Activated B cell treated with CpG ODN at 0.5 μM for 24 hours (primary cell): ENCODE measurements at regions not wholly inside any gene's neighbourhood (a gene's known extent, or its start where the extent isn't known, plus 50 kb on each side); places are given as distances from the start of the nearest gene placed in this dataset.

Experiments used
- ATAC-seq: fragments of 200-7000 bp; cut with Tn5 transposase; one replicate; pipeline ENCODE4 v1.10.0; 2021; ENCODE audit warnings: low read depth, mild to moderate bottlenecking, moderate library complexity
- CTCF ChIA-PET: fragments of 350-600 bp; sonication (Branson Sonifier 250); formaldehyde crosslinking; loops from one replicate; lab custom pipeline; 2021; ENCODE audit warnings: antibody characterized with exemption; lab: Charles Lee
- POLR2A ChIA-PET: fragments of 350-600 bp; sonication (Branson Sonifier 250); formaldehyde crosslinking; loops from one replicate; lab custom pipeline; 2021; ENCODE audit warnings: antibody characterized with exemption; lab: Charles Lee
- DNase-seq: peaks from one replicate; pipeline ENCODE4 v3.0.0; 2022
- H3K27ac Mint-ChIP-seq: one replicate; pipeline ENCODE4 v1.8.0; 2020; ENCODE audit warnings: mixed read lengths
- H3K27me3 Mint-ChIP-seq: one replicate; pipeline ENCODE4 v1.8.0; 2021; ENCODE audit warnings: mixed read lengths
- H3K36me3 Mint-ChIP-seq: one replicate; pipeline ENCODE4 v1.8.0; 2021; ENCODE audit warnings: low read depth, mixed read lengths
- H3K4me1 Mint-ChIP-seq: one replicate; pipeline ENCODE4 v1.8.0; 2021; ENCODE audit warnings: mixed read lengths
- H3K4me3 Mint-ChIP-seq: one replicate; pipeline ENCODE4 v1.8.0; 2020; ENCODE audit warnings: mild to moderate bottlenecking, mixed read lengths
- H3K9me3 Mint-ChIP-seq: one replicate; pipeline ENCODE4 v1.8.0; 2020; ENCODE audit warnings: mixed read lengths
- intact Hi-C: fragments of 100-400 bp; cut with micrococcal nuclease; formaldehyde crosslinking; loops from one replicate; pipeline ENCODE4 v1.15.1; 2024
- TF ChIP-seq, protein P1 (sequence below): fragments of 200-600 bp; IDR thresholded peaks from one replicate; pipeline ENCODE4 v1.8.0; 2022; ENCODE audit warnings: antibody characterized with exemption, mild to moderate bottlenecking

DNA sequence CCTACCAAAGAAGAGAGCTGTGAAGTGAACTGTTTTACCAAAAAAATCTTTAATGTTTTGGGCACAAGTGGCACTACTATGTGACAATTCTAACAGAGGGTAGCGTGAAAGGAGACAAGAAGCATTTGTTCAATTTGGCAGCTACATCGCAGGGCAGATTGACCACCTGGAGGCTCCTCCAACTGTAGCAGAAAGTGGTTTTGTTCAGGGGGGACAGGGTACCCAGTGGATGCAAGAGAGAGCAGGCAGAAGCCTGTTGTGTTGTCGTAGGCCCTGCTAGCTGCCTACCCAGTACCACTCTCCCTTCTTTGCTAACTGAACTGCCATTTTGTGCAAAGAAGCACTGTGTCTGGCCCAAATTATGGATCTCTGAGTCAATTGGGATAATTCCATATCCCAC, 54.8 kb upstream of the SYN2 start:
- peaks cover 2% of the 10 kb centered on the region for H3K9me3 Mint-ChIP-seq
- TF ChIP-seq, protein P1, sequence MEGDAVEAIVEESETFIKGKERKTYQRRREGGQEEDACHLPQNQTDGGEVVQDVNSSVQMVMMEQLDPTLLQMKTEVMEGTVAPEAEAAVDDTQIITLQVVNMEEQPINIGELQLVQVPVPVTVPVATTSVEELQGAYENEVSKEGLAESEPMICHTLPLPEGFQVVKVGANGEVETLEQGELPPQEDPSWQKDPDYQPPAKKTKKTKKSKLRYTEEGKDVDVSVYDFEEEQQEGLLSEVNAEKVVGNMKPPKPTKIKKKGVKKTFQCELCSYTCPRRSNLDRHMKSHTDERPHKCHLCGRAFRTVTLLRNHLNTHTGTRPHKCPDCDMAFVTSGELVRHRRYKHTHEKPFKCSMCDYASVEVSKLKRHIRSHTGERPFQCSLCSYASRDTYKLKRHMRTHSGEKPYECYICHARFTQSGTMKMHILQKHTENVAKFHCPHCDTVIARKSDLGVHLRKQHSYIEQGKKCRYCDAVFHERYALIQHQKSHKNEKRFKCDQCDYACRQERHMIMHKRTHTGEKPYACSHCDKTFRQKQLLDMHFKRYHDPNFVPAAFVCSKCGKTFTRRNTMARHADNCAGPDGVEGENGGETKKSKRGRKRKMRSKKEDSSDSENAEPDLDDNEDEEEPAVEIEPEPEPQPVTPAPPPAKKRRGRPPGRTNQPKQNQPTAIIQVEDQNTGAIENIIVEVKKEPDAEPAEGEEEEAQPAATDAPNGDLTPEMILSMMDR: no peak
- ATAC-seq: no peak
- H3K4me1 Mint-ChIP-seq: no peaks in the 10 kb centered on the region
- ChIA-PET CTCF (no interaction called here), POLR2A (no interaction called here)
- no peak overlapping the region for H3K27ac Mint-ChIP-seq
- peaks cover 10% of the 10 kb centered on the region for H3K27me3 Mint-ChIP-seq
- no peaks in the 10 kb centered on the region for H3K36me3 Mint-ChIP-seq
- intact Hi-C loops: no loop called here
- no peak for DNase-seq
- no peak overlapping the region for H3K4me3 Mint-ChIP-seq

DNA sequence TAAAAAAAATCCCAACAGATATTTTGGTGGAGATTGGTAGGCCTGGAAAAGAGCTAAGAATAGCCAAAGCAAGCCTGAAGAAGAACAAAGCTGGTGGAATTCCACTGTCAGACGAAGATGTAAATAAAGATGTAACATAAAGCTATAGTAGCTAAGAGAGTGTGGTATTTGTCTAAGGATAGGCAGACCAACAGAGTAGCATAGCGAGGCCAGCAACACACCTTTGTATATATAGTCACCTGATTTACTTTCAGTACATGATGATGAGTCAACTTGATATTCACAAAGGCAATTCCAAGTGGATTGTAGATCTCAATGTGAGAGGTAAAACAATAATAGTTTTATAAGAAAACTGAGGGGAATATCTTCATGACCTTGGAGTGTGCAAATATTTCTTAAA, 53.6 kb upstream of the SYN2 start:
- Mint-ChIP-seq H3K9me3 (peaks cover 2% of the 10 kb centered on the region), H3K4me1 (no peaks in the 10 kb centered on the region), H3K4me3 (no peak overlapping the region), H3K27ac (no peak overlapping the region), H3K27me3 (peaks cover 10% of the 10 kb centered on the region), H3K36me3 (no peaks in the 10 kb centered on the region)
- intact Hi-C loops: no loop called here
- TF ChIP-seq, protein P1: no peak
- DNase-seq: no peak
- POLR2A ChIA-PET: no interaction called here
- no peak for ATAC-seq
- CTCF ChIA-PET: no interaction called here

DNA sequence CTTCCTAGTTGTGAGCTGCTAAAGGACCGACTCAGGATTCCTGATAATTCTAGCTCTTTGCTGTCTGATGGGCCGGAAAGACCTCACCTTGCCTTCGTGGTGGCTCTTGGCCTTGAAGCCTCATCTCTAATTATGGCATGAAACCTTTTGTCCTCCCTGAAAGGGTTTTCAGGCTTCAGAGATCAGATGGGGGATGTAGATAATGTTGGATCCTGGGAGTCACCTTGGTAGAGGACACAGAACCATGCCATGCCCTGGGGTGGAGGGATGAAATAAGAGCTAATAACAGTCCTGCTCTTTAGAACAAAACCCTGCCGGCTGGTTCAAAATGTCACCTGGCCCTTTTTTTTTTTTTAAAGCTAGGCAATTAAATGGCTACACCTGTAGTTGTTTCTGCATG, 50.8 kb upstream of the SYN2 start:
- Mint-ChIP-seq H3K9me3 (no peaks in the 10 kb centered on the region), H3K36me3 (no peaks in the 10 kb centered on the region), H3K4me3 (no peak overlapping the region), H3K27me3 (peaks cover 3% of the 10 kb centered on the region), H3K27ac (no peak overlapping the region), H3K4me1 (no peaks in the 10 kb centered on the region)
- CTCF ChIA-PET: no interaction called here
- POLR2A ChIA-PET: no interaction called here
- TF ChIP-seq, protein P1: no peak
- intact Hi-C loops: no loop called here
- ATAC-seq (no peak), DNase-seq (no peak)

DNA sequence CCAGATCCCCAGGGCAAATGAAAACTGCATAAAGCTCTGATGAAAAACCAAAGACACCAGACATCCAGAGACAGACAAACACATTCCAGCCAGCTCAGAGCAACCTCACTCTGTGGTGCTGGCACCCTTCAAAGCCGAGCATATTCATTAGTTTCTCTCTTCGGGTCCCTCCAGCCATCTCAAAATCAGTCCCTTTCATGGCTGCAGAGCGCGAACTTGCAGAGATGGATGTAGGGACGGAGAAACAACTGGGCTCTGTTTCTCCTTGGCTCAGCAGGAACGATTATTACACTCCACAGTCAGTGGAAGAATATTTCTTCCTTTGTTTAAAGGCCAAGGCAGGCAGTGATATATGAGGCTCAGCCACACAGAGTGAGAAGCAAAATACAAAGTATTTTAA, 50.4 kb upstream of the SYN2 start:
- Mint-ChIP-seq H3K4me3 (no peak overlapping the region), H3K27me3 (peaks cover 2% of the 10 kb centered on the region), H3K27ac (no peak overlapping the region), H3K9me3 (no peaks in the 10 kb centered on the region), H3K4me1 (no peaks in the 10 kb centered on the region), H3K36me3 (no peaks in the 10 kb centered on the region)
- intact Hi-C loops: no loop called here
- no peak for ATAC-seq
- POLR2A ChIA-PET: no interaction called here
- no peak for DNase-seq
- TF ChIP-seq, protein P1: no peak
- CTCF ChIA-PET: no interaction called here

DNA sequence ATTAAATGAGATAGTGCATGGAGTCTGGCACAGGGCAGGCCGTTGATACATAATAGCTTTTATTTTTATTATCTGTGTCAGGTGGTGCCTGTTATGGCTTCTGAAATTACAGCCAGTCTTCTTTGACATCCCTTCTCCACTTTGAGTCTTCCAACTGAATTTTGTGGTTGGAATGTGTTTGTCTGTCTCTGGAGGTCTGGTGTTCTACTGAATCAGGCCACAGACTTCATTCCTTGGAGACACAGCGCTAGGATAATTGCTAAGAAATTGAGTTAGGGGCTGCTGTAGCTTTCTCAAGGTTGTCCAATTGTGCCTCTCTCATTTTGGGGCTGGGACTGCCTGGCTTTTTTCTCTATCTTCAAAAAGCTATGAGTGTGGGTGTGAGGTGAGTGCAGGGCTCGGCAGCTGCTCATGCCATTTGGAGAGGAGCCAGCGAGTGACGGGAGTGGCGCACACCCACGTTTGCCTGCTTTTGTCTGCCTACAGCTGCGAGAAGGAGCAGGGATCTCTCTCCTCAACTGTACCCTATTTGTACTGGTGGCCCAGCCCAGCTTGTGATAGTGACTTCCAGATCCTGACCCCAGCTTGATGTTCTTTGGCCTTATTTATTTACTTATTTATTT, 49.8 kb upstream of the SYN2 start:
- TF ChIP-seq, protein P1: no peak
- Mint-ChIP-seq H3K9me3 (no peaks in the 10 kb centered on the region), H3K36me3 (no peaks in the 10 kb centered on the region), H3K4me1 (no peaks in the 10 kb centered on the region), H3K4me3 (no peak overlapping the region), H3K27ac (no peak overlapping the region), H3K27me3 (peaks cover 2% of the 10 kb centered on the region)
- intact Hi-C loops: no loop called here
- ATAC-seq: no peak
- CTCF ChIA-PET: no interaction called here
- no peak for DNase-seq
- POLR2A ChIA-PET: no interaction called here
